Endothelial cell of umbilical vein (primary cell): ENCODE measurements at regions not wholly inside any gene's neighbourhood (a gene's known extent, or its start where the extent isn't known, plus 50 kb on each side); places are given as distances from the start of the nearest gene placed in this dataset.
A peak's percentile ranks its signal among the peaks of the same experiment; 100 is the strongest.

ENCODE experiments used
- BruUV-seq: library from RNA; stranded (reverse); fragments of 400-500 nt; replicated peaks from 2 replicates; lab custom pipeline; 2021; lab: Mats Ljungman, UMichigan
- CTCF ChIA-PET: fragments of 300-600, 350-600 bp; sonication (Branson Sonifier 250); formaldehyde crosslinking; loops from one replicate; lab custom pipeline; 2021; ENCODE audit warnings: antibody characterized with exemption, inconsistent platforms; lab: Charles Lee
- POLR2A ChIA-PET: fragments of 300-600, 350-600 bp; sonication (Branson Sonifier 250); formaldehyde crosslinking; loops from one replicate; lab custom pipeline; 2021; ENCODE audit warnings: antibody characterized with exemption, inconsistent platforms; lab: Charles Lee
- DNase-seq: peaks from one replicate; pipeline ENCODE4 v3.0.0-alpha.2; 2011; ENCODE audit warnings: low read depth, low spot score
- FAIRE-seq: peaks from 2 replicates; lab custom pipeline; 2011; peaks lifted over from hg19 to GRCh38; lab: Jason Lieb, UNC
- H2AFZ ChIP-seq: 2 replicates; pipeline ENCODE4 v1.6.0; 2012; ENCODE audit warnings: low read depth, low read length, control low read depth, inconsistent platforms
- H3K27ac ChIP-seq: 2 replicates; pipeline ENCODE4 v1.5.1; 2011; ENCODE audit warnings: low read depth, mild to moderate bottlenecking, control low read depth, low read length, moderate library complexity; ENCODE audit not compliant: insufficient read depth
- H3K27me3 ChIP-seq, 2 experiments: 2 replicates each; pipeline versions ENCODE4 v1.6.0 to v1.6.1; 2011; ENCODE audit warnings: low read length in 2 of 2, mixed read lengths in 1 of 2; ENCODE audit not compliant: control insufficient read depth in 2 of 2, insufficient read depth in 2 of 2
- H3K36me3 ChIP-seq, 2 experiments: 2 replicates in 1 of 2; 3 replicates in 1 of 2; pipeline ENCODE4 v1.5.1; 2011; ENCODE audit warnings: low read length in 2 of 2, mild to moderate bottlenecking in 1 of 2, moderate library complexity in 1 of 2; ENCODE audit not compliant: control insufficient read depth in 2 of 2, insufficient read depth in 2 of 2; ENCODE audit errors: extremely low read depth in 1 of 2
- H3K4me1 ChIP-seq: 3 replicates; pipeline ENCODE4 v1.5.1; 2011; ENCODE audit warnings: mild to moderate bottlenecking, low read length; ENCODE audit not compliant: control insufficient read depth, insufficient read depth; ENCODE audit errors: extremely low read depth
- H3K4me2 ChIP-seq: 2 replicates; pipeline ENCODE4 v1.6.1; 2011; ENCODE audit warnings: low read length, control low read depth, mixed read lengths; ENCODE audit not compliant: insufficient read depth
- H3K4me3 ChIP-seq, 3 experiments: fragments of 200-600 bp in 1 of 3; sonication (generic), shearing (Covaris generic) in 1 of 3; replicated peaks in 1 of 3; 2 replicates each; pipeline ENCODE4 v1.5.1; 2011 to 2016; ENCODE audit warnings: control low read depth in 3 of 3, low read length in 3 of 3, mild to moderate bottlenecking in 2 of 3, inconsistent platforms in 1 of 3, low read depth in 1 of 3, moderate library complexity in 1 of 3; ENCODE audit not compliant: insufficient read depth in 1 of 3
- H3K79me2 ChIP-seq: 2 replicates; pipeline ENCODE4 v1.6.0; 2012; ENCODE audit warnings: low read length, inconsistent platforms; ENCODE audit not compliant: control insufficient read depth, insufficient read depth
- H3K9ac ChIP-seq: replicated peaks from 2 replicates; pipeline ENCODE3; 2011; ENCODE audit warnings: low read length, control low read depth; ENCODE audit not compliant: insufficient read depth; ENCODE audit errors: extremely low read depth
- H3K9me1 ChIP-seq: replicated peaks from 3 replicates; pipeline ENCODE4 v1.6.0; 2011; ENCODE audit warnings: mild to moderate bottlenecking, low read length; ENCODE audit not compliant: control insufficient read depth, insufficient read depth; ENCODE audit errors: extremely low read depth
- H3K9me3 ChIP-seq: replicated peaks from 2 replicates; pipeline ENCODE4 v1.5.1; 2012; ENCODE audit warnings: low read length, inconsistent platforms; ENCODE audit not compliant: control insufficient read depth, insufficient read depth
- H4K20me1 ChIP-seq: replicated peaks from 2 replicates; pipeline ENCODE3; 2011; ENCODE audit warnings: mild to moderate bottlenecking, low read length; ENCODE audit not compliant: control insufficient read depth, insufficient read depth; ENCODE audit errors: extremely low read depth
- CTCF ChIP-seq, 2 donors: IDR thresholded peaks; 1 replicate in 1 of 2; 2 replicates in 1 of 2; pipeline ENCODE4 v1.5.1; 2011; ENCODE audit warnings: low read length in 2 of 2, mild to moderate bottlenecking in 2 of 2, moderate library complexity in 2 of 2, control low read depth in 1 of 2, inconsistent platforms in 1 of 2, low read depth in 1 of 2; ENCODE audit not compliant: insufficient read depth in 1 of 2; ENCODE audit errors: extremely low read depth in 1 of 2
- EZH2 ChIP-seq: IDR thresholded peaks from 2 replicates; pipeline ENCODE4 v1.6.1; 2012; ENCODE audit warnings: borderline replicate concordance, low read depth, mild to moderate bottlenecking, moderate library complexity, low read length, inconsistent platforms; ENCODE audit not compliant: severe bottlenecking
- FOS ChIP-seq: IDR thresholded peaks from 2 replicates; pipeline ENCODE4 v1.6.1; 2011; ENCODE audit warnings: mild to moderate bottlenecking, low read length, moderate library complexity, borderline replicate concordance; ENCODE audit not compliant: insufficient read depth
- JUN ChIP-seq: IDR thresholded peaks from 2 replicates; pipeline ENCODE4 v1.6.1; 2011; ENCODE audit warnings: borderline replicate concordance, low read depth; ENCODE audit not compliant: insufficient read length, insufficient read depth
- MAX ChIP-seq: IDR thresholded peaks from 2 replicates; pipeline ENCODE4 v1.6.1; 2011; ENCODE audit not compliant: insufficient read depth, insufficient read length
- POLR2A ChIP-seq: IDR thresholded peaks from 2 replicates; pipeline ENCODE4 v1.6.1; 2012; ENCODE audit warnings: low read depth, mild to moderate bottlenecking, control low read depth, low read length
- POLR2AphosphoS5 ChIP-seq: IDR thresholded peaks from 2 replicates; pipeline ENCODE4 v1.6.1; 2012; ENCODE audit warnings: low read depth, mild to moderate bottlenecking, control low read depth, low read length, moderate library complexity; ENCODE audit not compliant: insufficient read depth
- dilution Hi-C: fragments of 300-500 bp; cut with MboI; formaldehyde crosslinking; loops from one replicate; pipeline ENCODE4 v1.15.0; 2019; ENCODE audit warnings: low sequenced_read_pairs; ENCODE audit not compliant: extremely low pct_ligation_motif_present
- intact Hi-C: fragments of 100-400 bp; cut with micrococcal nuclease; formaldehyde crosslinking; loops from one replicate; pipeline ENCODE4 v1.10.0; 2022

- DNase-seq (no peak), FAIRE-seq (no peak)
- Histone ChIP-seq H3K9ac (no peak overlapping the region), H2AFZ (no peak overlapping the region), H3K27me3 (peaks cover 0 to 4% of the 10 kb centered on the region in 2 experiments), H3K4me2 (no peak overlapping the region), H4K20me1 (no peaks in the 10 kb centered on the region), H3K27ac (no peak overlapping the region), H3K9me1 (no peaks in the 10 kb centered on the region), H3K36me3 (no peaks in the 10 kb centered on the region), H3K4me1 (no peaks in the 10 kb centered on the region), H3K9me3 (no peaks in the 10 kb centered on the region), H3K79me2 (no peaks in the 10 kb centered on the region), H3K4me3 (no peak overlapping the region)
- dilution Hi-C loops (no loop called here), intact Hi-C loops (no loop called here)
- TF ChIP-seq POLR2A (no peak), POLR2AphosphoS5 (no peak), EZH2 (no peak), CTCF (IDR thresholded peaks at IDR 0.05; ENCODE audit: extremely low read depth in 1 of 2, insufficient read depth in 1 of 2, low read depth in 1 of 2, low read length in 2 of 2) (no peak), MAX (no peak), FOS (peak; percentile 17)
- ChIA-PET CTCF (no interaction called here), POLR2A (no interaction called here)
- no TSS peak for BruUV-seq
These were observed 113.1 kb downstream of the KLF5 start for GRCh38 chr13:73171926-73172325.

GRCh38 chr13:73171271-73171682 is 112.5 kb downstream of the KLF5 start:
- no TSS peak for BruUV-seq
- POLR2A ChIA-PET, result no interaction called here
- H2AFZ ChIP-seq, result no peak overlapping the region
- no peak overlapping the region for H3K4me2 ChIP-seq
- no peak overlapping the region for H3K9ac ChIP-seq
- H3K4me3 ChIP-seq, result no peak overlapping the region
- dilution Hi-C loops, result no loop called here
- intact Hi-C loops, result no loop called here
- H3K27ac ChIP-seq, result no peak overlapping the region
- CTCF ChIA-PET, result no interaction called here
- FAIRE-seq (no peak), DNase-seq (no peak)
- no peaks in the 10 kb centered on the region for H3K79me2 ChIP-seq
- H3K9me1 ChIP-seq, result no peaks in the 10 kb centered on the region
- H4K20me1 ChIP-seq, result no peaks in the 10 kb centered on the region
- no peak for TF ChIP-seq POLR2A
- TF ChIP-seq JUN, result no peak
- no peak for TF ChIP-seq CTCF (IDR thresholded peaks at IDR 0.05; ENCODE audit: extremely low read depth in 1 of 2, insufficient read depth in 1 of 2, low read depth in 1 of 2, low read length in 2 of 2)
- H3K9me3 ChIP-seq, result no peaks in the 10 kb centered on the region
- H3K27me3 ChIP-seq, result peaks cover 0 to 4% of the 10 kb centered on the region in 2 experiments
- H3K4me1 ChIP-seq, result no peaks in the 10 kb centered on the region
- H3K36me3 ChIP-seq, result no peaks in the 10 kb centered on the region
